Pancreas (tissue), 10 donors: ENCODE measurements at regions not wholly inside any gene's neighbourhood (a gene's known extent, or its start where the extent isn't known, plus 50 kb on each side); places are given as distances from the start of the nearest gene placed in this dataset.
"Not testable (repeated sequence)": the region's sequence is repeated elsewhere in the genome, so short reads cannot be mapped to it uniquely, and the experiment has no call there.

ENCODE experiments used
- ATAC-seq, 4 donors: fragments of 200-7000 bp; cut with Tn5 transposase; one replicate each; pipeline versions ENCODE4 v1.8.0 to v1.9.1; 2020; ENCODE audit warnings: mild to moderate bottlenecking in 4 of 4, moderate library complexity in 4 of 4
- DNase-seq, 6 donors: peaks; one replicate each; pipeline ENCODE4 v3.0.0-alpha.2; 2020
- FAIRE-seq: peaks from 2 replicates; lab custom pipeline; 2012; peaks lifted over from hg19 to GRCh38; lab: Jason Lieb, UNC
- H3K27ac ChIP-seq, 4 donors: fragments of 200-600 bp; sonication (generic); 1 replicate in 3 of 4; 2 replicates in 1 of 4; pipeline versions ENCODE4 v1.5.0 to v1.8.0; 2020
- H3K27me3 ChIP-seq, 4 donors: fragments of 200-600 bp; one replicate each; pipeline ENCODE4 v1.8.0; 2021
- H3K36me3 ChIP-seq, 3 donors: fragments of 200-600 bp; sonication (generic) in 1 of 3; one replicate each; pipeline versions ENCODE4 v1.5.0 to v1.8.0; 2020 to 2021
- H3K4me1 ChIP-seq, 3 donors: fragments of 200-600 bp; one replicate each; pipeline ENCODE4 v1.8.0; 2021
- H3K4me3 ChIP-seq, 4 donors: fragments of 200-600 bp; sonication (generic) in 2 of 4; one replicate each; pipeline versions ENCODE4 v1.5.0 to v1.8.0; 2020 to 2021
- H3K9me3 ChIP-seq, 4 donors: fragments of 200-600 bp; one replicate each; pipeline ENCODE4 v1.8.0; 2021
- CTCF ChIP-seq, 4 donors: fragments of 200-600 bp; sonication (generic) in 3 of 4; IDR thresholded peaks; one replicate each; pipeline versions ENCODE4 v1.5.0 to v1.8.0; 2021; ENCODE audit warnings: antibody characterized with exemption in 4 of 4
- WGBS, 2 donors: extraction: QIAGEN DNeasy Blood & Tissue Kit; methylation state at CpG; one replicate each; pipeline ENCODE4 v1.1.7; 2013; 5-methylcytosine and 5-hydroxymethylcytosine counted together
- intact Hi-C, 3 donors: fragments of 100-400 bp; cut with DNase I; formaldehyde crosslinking; loops; one replicate each; pipeline versions ENCODE4 v1.11.1 to v1.14.2; 2022
- donor health status: healthy with polysubstance abuse.
- donor health status: DM: no; HTN: no; CAD: no; lungs with moderate emphysema.
- donor health status: DM: no; HTN: no; CAD: no.
- donor health status: control.
- donor health status: control.
- donor health status: Bipolar disorder and iron deficiency.
- donor health status: DM: yes; HTN: yes; CAD: no.
- donor health status: DM: no; HTN: no; CAD: no.
- donor health status: DM: no; HTN: no; CAD: no.
- donor health status: DM: yes; HTN: yes; CAD: no.

DNA sequence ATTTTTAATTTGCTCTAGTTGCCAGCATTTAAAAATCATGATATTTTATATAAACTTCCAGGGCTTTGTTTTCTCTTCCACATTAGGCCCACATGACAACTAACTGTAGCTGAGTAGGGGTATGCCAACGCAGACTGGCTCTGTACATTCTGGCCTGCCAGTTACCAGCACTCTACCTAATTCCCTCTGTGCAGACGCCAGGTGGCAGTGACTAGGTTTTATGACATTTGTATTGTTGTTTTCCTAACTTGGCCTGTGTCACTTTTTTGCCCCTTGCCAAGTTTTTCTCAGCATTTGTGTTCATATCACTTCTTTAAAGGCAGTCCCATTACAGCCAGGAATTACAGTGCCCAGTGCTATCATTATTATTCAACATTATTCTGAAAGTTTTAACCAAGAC is 347.5 kb downstream of the NKX6-1 start:
- DNase-seq (peak in 2 of 6 donors; percentile 8 to 18), ATAC-seq (peak in 2 of 4 donors; percentile 62 to 80), FAIRE-seq (no peak)
- Histone ChIP-seq H3K9me3 (no peaks in the 10 kb centered on the region), H3K27me3 (no peaks in the 10 kb centered on the region), H3K4me1 (no peaks in the 10 kb centered on the region), H3K4me3 (no peak overlapping the region), H3K27ac (no peak overlapping the region), H3K36me3 (no peaks in the 10 kb centered on the region)
- no peak for TF ChIP-seq CTCF (IDR thresholded peaks at IDR 0.05)
- intact Hi-C loops = no loop called here
- WGBS, 2 donors = 39 to 42% methylated on average over 2 of the region's 2 CpGs

DNA sequence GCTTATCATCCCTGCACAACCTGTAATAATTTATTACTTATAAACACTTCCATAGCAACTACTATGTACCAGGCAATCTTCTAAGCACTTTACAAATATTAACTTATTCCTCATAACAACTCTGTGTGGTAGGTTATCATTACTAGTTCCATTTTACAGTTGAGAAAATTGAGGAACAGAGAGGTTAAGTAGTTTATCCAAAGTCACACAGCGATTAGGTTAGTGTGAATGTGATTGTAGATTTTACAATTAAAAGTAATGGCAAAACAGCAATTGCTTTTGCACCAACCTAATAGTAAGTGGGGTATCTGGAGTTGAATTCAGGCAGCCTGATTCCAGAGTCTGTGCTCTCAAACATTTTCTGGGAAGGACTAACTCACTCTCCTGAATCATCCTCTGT is 348.9 kb downstream of the NKX6-1 start:
- Histone ChIP-seq H3K4me3 (no peak overlapping the region), H3K27me3 (no peaks in the 10 kb centered on the region), H3K4me1 (no peaks in the 10 kb centered on the region), H3K36me3 (no peaks in the 10 kb centered on the region), H3K9me3 (no peaks in the 10 kb centered on the region), H3K27ac (no peak overlapping the region)
- DNase-seq (no peak), ATAC-seq (no peak), FAIRE-seq (no peak)
- no peak for TF ChIP-seq CTCF (IDR thresholded peaks at IDR 0.05)
- 71 to 94% methylated on average over 1 of the region's 1 CpG for WGBS, 2 donors
- intact Hi-C loops = no loop called here

- 79 to 84% methylated on average over 3 of the region's 3 CpGs for WGBS, 2 donors
- TF ChIP-seq CTCF (IDR thresholded peaks at IDR 0.05) = no peak
- intact Hi-C loops = no loop called here
- FAIRE-seq (no peak), DNase-seq (no peak), ATAC-seq (no peak)
- Histone ChIP-seq H3K9me3 (no peaks in the 10 kb centered on the region), H3K27ac (no peak overlapping the region), H3K36me3 (no peaks in the 10 kb centered on the region), H3K4me3 (no peak overlapping the region), H3K4me1 (no peaks in the 10 kb centered on the region), H3K27me3 (no peaks in the 10 kb centered on the region)
Observed at GRCh38 chr4:84147831-84148230, 351.3 kb downstream of the NKX6-1 start.

GRCh38 chr4:84146300-84146959 is 352.7 kb downstream of the NKX6-1 start:
- intact Hi-C loops = no loop called here
- no peaks in the 10 kb centered on the region for H3K36me3 ChIP-seq
- H3K9me3 ChIP-seq = no peaks in the 10 kb centered on the region
- TF ChIP-seq CTCF (IDR thresholded peaks at IDR 0.05) = no peak
- 24 to 35% methylated on average over 3 of the region's 3 CpGs for WGBS, 2 donors
- H3K4me3 ChIP-seq = no peak overlapping the region
- no peak for ATAC-seq
- H3K27ac ChIP-seq = no peak overlapping the region
- H3K27me3 ChIP-seq = no peaks in the 10 kb centered on the region
- DNase-seq = no peak
- H3K4me1 ChIP-seq = no peaks in the 10 kb centered on the region
- no peak for FAIRE-seq

DNA sequence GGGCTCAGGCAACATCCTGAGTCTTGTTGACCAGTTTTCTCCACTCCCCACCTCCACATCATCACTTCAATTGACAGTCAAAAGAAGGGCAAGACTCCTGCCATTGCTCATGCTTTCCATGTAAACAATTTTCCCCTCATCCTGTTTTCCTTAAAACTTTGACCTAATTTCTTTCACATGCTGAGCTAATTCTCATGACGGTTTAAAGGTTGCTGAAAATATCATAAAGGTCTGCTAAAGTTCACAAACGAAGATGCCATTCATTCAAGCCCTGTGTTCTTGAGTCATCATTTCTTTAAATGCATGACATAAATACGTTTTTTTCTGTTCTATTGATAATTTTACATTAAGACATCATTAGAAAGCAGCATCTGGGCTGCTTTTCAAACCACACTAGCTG is 353.9 kb downstream of the NKX6-1 start:
- Histone ChIP-seq H3K36me3 (no peaks in the 10 kb centered on the region), H3K4me1 (no peaks in the 10 kb centered on the region), H3K4me3 (no peak overlapping the region), H3K9me3 (no peaks in the 10 kb centered on the region), H3K27ac (no peak overlapping the region), H3K27me3 (no peaks in the 10 kb centered on the region)
- intact Hi-C loops = no loop called here
- FAIRE-seq (no peak), DNase-seq (no peak), ATAC-seq (no peak)
- TF ChIP-seq CTCF (IDR thresholded peaks at IDR 0.05) = no peak
- 47 to 67% methylated on average over 3 of the region's 3 CpGs for WGBS, 2 donors

DNA sequence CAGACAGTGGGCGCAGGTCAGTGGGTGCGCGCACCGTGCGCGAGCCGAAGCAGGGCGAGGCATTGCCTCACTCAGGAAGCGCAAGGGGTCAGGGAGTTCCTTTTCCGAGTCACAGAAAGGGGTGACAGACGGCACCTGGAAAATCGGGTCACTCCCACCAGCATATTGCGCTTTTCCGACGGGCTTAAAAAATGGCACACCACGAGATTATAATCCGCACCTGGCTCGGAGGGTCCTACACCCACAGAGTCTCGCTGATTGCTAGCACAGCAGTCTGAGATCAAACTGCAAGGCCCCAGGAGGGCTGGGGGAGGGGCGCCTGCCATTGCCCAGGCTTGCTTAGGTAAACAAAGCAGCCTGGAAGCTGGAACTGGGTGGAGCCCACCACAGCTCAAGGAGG is 372.2 kb downstream of the NKX6-1 start:
- H3K4me1 ChIP-seq, H3K27me3 ChIP-seq, intact Hi-C loops, H3K4me3 ChIP-seq, H3K9me3 ChIP-seq, FAIRE-seq, H3K27ac ChIP-seq, ATAC-seq, H3K36me3 ChIP-seq: not testable (repeated sequence)
- DNase-seq = peak in 2 of 6 donors; percentile 13 to 27
- 49 to 55% methylated on average over 16 to 19 of the region's 20 CpGs for WGBS, 2 donors
